ENCODE measurements at regions not wholly inside any gene's neighbourhood (a gene's known extent, or its start where the extent isn't known, plus 50 kb on each side); places are given as distances from the start of the nearest gene placed in this dataset.
A peak's percentile ranks its signal among the peaks of the same experiment; 100 is the strongest.
"Not testable (repeated sequence)": the region's sequence is repeated elsewhere in the genome, so short reads cannot be mapped to it uniquely, and the experiment has no call there.

DNA sequence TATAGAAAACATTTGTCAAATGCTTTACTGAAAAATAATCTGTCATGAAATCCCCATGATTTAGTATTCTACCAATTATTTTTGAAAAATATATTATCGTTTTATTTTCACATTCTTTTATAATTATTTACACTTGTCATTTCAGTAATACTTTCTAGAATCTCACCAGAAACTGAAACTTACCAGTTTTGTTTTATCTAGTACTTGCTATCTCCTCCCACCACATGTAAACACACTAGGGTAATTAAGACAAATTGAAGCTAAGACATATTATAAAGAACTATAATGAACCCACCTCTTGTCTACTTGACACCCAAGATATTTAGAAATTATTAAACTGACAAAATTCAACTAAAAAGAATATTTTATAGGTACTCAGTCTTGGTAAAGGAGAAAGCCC lies 51.5 kb upstream of the GRM3 start:
- no peak for DNase-seq (ENCODE audit: low read depth, low spot score)

DNA sequence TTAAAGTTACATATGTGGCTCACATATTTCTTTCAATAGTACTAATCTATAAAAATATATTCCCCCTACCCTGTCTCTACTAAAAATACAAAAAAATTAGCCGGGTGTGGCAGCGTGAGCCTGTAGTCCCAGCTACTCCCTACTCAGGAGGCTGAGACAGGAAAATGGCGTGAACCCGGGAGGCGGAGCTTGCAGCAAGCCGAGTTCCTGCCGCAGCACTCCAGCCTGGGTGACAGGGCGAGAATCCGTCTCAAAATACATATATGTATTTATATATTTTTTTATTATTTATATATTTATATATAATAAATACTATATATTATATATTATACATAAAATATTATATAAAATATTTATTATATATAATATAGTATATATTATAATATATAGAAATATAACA lies 69.7 kb upstream of the GRM3 start:
- peak; percentile 14 for DNase-seq (ENCODE audit: low read depth, low spot score)

DNA sequence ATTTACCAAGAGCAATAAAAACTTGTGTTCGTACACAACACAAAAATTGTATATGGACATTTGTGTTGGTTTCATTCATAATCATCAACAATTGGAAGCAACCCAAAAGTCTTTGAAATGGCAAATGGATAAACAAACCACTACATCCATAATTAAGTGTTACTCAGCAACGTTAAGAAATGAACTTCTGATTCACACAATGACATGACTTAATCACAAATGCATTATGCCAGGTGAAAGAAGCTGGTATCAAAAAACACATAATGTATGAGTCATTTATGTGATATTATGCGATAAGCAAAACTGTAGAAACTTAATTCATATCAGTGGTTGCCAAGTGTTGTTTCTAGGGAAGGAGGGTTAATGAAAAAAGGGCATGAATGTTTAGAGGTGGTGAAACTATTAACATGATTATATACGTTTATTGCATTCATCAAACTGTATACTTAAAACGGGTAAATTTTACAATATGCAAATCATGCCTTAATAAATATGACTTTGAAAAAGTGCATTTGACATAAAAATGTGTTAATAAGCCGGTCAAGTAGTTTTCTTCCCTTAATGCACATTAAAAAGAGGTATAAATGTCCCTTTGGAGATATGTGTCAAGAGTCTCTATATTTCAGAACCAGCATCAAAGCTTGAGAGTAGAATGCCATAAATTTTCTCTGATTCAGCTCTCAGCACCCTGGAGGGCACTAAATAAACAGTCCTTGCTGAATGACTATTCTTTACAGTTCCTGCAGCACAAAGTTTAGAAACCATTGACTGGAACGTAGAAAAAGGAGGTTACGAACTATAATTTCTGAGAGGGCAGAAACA lies 84.8 kb upstream of the GRM3 start:
- DNase-seq (ENCODE audit: low read depth, low spot score): no peak

DNA sequence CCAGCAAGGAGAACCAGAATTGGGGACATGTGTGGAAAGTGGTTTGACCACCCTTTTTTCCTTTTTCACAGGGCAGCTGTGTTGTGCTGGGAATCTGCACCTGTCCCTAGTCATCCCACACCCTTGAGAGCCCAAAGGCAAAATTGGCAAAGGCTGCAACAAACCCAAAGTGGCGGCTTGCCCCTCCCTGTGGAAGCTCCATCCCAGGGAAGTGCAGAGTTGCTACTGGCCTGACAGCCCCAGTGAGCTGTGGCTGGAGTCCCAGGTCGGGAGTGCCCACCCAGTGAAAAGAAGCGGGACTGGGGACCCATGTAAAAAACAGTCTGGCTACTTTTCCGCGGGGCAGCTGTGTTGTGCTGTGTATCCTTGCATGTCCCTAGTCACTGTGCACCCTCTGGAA lies 109.1 kb upstream of the GRM3 start:
- DNase-seq (ENCODE audit: low read depth, low spot score): no peak

DNA sequence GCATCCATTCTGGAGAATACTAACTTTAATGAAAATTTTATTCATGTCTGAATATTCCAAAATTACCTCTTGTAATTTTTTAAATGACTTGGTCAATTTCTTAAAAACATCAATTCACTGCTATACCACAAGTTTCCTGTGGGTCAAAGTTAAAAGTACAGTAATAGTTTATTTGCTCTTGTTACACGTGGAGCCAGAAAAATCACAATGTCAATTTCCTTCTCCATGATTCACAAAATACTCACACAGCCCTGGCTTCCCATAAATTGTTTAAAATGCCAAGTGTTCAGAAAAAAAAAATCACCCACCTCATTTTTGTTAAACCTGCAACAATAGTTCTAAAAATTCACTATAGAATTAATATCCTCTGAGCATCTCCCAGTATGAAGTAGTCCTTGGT lies 139.5 kb upstream of the GRM3 start:
- no peak for DNase-seq (ENCODE audit: low read depth, low spot score)

DNA sequence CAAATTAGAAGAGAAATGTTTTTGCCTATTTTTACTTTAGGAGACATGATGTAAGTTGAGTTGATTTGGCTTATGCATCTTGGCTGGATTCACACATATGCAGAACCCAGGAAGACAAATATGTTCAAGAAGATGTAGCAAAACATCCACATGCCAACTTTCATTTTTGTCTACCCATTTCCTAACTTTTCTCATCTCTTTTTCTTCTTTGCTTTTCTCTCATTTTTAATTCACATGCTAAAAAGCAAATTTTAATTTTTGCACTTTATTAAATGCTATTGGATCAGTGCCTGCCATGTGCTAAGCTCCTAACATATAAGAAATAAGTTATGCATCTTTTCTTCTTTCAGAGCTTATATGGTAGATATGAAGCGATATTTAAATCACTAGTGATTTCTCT lies 143.7 kb upstream of the GRM3 start:
- DNase-seq (ENCODE audit: low read depth, low spot score): no peak

DNA sequence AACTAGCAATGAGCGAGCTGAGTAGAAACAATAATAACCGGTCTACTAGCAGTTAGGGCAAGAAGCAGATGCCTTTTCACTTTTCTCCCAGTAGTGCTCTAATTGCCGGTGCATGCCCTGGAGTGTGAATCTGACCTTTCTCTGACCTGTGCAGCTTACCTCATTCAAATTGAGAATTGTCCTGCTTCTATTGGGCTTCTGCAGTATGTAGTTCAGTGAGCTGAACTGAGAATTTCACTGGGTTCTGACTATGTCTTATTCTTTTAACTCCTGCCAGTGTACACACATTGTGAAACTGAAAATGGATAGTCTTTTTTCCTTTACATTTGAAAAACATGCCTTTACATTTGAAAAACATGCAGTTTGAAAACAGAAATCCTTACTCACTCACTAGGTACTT lies 157.9 kb upstream of the GRM3 start:
- peak; percentile 25 for DNase-seq (ENCODE audit: low read depth, low spot score)

DNA sequence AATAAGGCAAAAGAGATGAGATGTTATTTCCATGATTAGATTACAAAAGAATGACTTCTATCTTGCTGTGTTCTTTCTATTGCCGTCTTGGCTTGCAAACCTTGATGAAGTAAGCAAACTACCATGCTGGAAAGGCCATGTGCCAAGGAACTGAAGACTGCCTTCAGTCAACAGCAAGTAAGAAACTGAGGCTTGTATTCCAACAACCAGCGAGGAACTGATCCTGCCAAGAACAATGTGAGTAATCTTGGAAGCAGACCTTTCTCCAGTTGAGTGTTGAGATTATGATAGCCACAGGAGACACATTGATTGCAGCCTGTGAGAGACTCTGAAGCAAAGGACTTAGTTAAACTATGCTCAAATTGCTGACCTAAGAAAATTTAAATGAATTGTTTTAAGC lies 164.6 kb upstream of the GRM3 start:
- no peak for DNase-seq (ENCODE audit: low read depth, low spot score)

DNA sequence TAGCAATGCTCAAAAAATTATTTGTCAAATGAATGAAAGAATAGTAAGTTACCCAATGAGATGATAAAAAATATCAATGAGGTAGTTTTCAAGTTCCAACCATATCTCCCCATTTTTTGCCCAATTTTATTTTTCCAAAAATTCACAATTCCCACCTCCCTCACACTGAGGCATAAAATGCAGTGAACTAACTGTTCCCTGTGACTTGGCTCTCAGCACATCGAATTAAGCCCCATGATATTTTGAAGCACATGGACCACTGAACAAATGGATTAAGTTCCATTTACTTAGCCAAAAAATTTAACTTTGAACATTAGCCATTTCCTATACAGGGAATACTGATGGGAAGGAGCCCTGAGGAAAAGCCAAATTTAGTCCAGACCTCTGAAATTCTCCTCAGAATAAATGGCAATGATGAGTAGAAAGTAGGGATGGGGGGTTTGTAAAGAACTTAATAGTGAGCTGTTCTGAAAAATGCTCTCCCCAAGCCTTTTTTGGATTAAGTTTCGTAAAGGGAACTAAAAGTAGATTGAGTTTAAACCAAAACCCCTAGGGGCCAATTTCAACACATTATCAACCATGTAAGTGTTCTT lies 166.3 kb upstream of the GRM3 start:
- DNase-seq (ENCODE audit: low read depth, low spot score): no peak

DNA sequence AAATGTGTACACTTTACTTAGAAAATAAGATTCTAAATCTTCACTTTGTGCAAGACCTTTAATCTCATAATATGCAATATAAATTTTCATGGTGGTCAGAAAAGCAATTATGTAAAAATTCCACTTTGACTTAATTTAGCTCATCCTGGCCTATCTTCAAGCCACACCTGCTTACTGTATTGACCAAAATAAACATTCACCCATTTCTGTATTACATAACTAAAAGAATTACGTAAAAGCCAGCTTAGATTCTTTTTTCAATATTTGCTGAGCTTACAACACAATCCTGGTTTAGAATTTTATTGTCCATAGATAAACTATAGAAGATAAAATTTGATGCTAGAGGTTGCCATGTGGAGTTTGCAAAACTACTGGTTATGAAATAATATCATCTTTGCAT lies 172.9 kb upstream of the GRM3 start:
- no peak for DNase-seq (ENCODE audit: low read depth, low spot score)

DNA sequence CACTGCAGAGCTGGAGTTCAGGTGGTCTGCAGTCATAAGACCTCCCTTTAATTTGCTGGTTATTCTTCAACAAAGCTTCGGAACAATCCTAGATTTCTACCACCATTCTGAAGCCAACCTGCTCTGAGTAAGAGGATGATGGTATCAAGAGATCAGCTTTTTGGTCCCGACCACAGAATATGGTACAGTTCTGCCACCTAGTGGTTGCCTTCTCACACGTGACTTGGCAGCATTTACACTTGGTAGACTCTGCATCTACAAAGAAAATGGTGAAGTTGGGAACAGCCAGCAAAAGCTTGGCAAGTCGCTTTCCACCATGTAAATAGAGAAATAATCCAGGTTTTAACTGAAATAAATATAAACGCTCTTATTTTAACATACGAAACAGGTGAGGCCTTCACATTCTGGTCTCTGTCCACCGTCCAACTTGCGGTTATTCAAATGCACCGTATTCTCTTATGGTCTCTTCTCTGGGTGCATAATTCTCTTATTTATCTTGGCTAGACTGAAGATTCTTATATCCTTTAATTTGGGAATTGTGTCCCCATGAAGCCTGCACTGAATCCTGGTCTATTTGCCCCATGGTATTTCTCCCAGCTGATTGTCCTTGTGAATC lies 173.9 kb upstream of the GRM3 start:
- DNase-seq (ENCODE audit: low read depth, low spot score): peak; percentile 81

DNA sequence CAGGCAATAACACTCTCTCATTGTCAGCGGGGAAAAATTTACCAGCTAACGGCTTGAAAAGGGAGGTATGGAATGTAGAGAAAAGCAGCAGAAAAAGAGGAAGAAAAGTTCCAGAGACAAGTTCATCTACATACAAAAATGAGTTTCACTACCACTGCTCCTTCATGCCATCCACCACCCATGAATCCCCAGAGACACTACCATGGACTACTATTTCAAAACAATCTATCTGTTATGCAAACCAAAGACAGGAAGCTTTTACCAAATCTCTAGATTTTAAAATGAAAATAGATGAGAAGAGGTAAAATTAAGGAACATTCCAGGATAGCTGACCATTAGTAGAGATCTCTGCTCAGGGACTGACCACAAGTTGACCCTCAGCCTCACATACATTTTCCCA lies 189.0 kb upstream of the GRM3 start:
- DNase-seq (ENCODE audit: low read depth, low spot score): no peak

DNA sequence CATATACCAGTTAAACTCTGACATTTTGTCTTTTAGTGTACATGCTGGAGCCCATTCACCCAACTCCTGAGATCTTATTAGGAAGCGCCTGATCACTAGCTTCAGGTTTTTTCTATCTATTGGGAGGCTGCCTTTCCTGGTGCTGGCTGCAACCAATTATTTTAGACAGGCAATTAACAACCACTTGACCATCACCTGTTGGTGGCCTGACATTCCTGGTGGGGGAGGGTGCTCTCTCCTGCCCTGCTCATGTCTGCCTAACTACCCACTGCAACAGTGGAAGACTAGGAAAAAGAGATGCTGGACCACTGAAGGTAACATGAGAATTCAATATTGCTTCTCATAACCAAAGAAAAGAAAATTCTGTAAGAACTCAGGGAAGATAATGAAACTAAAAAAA lies 190.3 kb upstream of the GRM3 start:
- DNase-seq (ENCODE audit: low read depth, low spot score): peak; percentile 1

DNA sequence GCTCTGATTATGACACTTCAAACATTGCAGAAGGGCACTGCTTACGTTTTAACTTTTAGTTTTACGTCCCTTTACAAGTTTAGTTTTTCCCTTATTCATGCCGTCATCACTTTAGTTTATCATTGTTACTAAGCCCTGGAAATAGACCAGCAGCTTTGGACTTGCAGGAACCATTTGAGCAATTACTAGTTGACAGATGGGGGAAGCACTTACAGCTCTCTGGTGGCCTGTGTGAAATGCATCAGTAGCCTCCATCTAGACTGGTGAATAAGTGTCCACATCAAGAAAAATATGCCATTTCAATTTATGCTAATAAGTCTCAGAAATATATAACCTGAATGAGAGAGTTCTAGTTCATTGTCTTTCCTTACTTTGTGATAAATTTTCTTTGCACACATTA lies 194.9 kb upstream of the GRM3 start:
- DNase-seq (ENCODE audit: low read depth, low spot score): no peak

DNA sequence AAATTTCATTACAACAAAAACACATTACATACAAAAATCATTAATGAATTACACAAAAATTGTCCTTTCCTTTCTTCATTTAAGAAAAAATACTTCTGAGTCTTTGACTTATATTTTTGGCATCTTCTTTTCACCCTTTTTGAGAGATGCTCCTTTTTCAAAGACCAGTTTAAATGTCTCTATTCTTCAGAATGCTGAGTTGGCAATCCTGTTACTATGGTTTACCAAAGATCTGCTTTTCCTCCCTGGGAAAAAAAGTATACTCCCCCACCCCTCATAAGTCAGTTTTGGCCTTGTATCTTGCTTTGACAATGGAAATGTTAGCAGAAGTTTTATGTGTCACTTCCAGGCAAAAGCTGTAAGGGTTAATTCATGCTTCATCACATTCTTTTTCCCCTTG lies 198.4 kb upstream of the GRM3 start:
- no peak for DNase-seq (ENCODE audit: low read depth, low spot score)

DNA sequence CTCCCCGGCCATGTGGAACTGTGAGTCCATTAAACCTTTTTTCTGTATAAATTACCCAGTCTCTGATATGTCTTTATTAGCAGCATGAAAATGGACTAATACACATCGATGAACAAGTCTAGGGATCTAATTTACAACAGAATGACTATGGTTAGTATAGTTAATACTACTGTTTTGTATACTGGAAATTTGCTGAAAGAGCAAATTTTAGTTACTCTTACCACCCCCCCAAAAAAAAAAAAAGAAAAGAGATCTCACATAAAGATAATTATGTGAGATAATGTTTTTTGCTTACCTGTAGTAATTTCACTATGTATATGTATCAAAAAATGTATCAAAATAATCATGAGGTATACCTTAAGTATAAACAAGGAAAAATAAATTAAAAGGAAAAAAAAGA lies 199.5 kb upstream of the GRM3 start:
- DNase-seq (ENCODE audit: low read depth, low spot score): no peak

DNA sequence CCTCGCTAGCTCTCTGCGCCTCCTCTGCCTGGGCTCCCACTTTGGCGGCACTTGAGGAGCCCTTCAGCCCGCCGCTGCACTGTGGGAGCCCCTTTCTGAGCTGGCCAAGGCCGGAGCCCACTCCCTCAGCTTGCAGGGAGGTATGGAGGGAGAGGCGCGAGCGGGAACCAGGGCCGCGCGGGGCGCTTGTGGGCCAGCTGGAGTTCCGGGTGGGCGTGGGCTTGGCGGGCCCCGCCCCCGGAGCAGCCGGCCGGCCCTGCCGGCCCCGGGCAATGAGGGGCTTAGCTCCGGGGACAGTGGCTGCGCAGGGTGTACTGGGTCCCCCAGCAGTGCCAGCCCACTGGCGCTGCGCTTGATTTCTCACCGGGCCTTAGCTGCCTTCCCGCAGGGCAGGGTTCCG lies 203.3 kb upstream of the GRM3 start:
- peak; percentile 36 for DNase-seq (ENCODE audit: low read depth, low spot score)

DNA sequence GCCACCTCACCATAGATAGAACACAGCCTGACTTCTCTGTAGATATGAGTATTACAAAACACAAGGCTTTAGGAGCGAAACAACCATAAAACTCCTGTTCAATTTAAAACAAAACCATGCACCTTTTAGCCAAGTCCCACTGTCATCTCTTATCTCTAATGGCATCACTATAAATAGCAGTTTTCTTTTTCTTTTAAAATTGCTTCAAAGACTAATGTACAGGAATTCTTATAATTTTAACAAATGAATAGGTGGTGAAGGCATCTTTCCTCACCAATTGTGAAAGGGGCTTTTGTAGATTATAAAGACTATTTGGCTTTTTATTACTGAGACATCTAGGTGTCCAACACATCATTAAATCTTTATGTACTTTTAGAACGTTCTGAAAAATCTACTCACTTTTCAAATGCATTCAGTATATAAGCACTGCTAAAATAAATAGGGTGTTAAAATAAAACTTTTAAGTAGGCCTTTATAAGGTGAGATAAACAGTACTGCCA lies 205.7 kb upstream of the GRM3 start:
- DNase-seq (ENCODE audit: low read depth, low spot score): no peak

DNA sequence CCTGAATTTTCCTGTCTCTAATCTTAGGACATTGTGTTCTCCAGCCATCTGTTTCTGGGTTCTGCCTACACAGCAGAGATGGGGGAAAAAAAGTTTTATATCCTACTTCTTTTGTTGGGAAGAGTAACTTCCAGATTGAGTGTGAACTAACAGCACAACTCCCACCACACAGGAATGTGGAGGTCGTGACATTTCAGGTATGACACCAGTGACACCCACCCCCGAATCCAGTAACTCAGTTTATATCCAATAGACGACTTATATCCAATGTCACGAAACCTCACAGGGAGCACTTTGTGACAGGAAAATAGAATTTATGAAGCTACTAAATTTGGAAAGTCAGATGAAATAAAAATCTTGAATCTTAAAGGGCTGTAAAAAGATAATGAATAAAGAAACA lies 211.9 kb upstream of the GRM3 start:
- no peak for DNase-seq (ENCODE audit: low read depth, low spot score)

DNA sequence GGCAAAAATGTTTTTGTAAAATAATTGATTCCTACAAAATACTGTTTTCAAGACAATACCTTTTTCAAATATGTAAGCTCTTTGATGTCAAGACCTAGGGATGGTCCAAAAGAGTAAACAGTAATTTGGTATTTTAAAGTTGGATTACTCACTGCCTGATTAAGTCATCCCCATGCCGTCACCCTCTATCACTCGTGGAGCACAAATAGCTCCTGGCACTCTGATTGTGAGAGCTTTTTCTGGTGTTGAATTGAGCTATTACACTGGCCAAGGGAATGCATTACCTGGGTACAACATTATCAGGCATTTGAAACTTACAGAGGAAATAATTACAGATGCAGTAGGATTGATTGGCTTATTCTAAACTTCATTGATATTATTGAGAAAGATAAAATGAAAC lies 231.9 kb upstream of the GRM3 start:
- no peak for DNase-seq (ENCODE audit: low read depth, low spot score)

DNA sequence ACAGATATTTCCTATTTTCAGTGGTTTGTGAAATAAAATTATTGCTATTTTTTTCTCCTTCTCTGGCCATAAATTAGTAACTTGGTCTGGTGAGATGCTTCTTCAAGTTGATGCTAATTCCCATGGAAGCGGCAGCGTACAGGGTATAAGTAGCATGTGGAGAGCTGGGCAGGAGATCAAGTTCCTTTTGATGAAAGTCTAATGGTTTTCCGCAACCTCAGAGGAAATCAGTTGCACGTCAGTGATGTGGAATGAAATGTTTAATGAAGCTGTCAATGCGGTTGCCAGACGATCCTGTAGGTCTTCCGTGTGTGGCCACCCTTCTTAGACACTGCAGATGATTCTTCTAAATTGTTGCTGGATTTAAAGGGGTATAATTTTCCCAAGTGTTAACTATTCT lies 236.4 kb upstream of the GRM3 start:
- DNase-seq (ENCODE audit: low read depth, low spot score): no peak

DNA sequence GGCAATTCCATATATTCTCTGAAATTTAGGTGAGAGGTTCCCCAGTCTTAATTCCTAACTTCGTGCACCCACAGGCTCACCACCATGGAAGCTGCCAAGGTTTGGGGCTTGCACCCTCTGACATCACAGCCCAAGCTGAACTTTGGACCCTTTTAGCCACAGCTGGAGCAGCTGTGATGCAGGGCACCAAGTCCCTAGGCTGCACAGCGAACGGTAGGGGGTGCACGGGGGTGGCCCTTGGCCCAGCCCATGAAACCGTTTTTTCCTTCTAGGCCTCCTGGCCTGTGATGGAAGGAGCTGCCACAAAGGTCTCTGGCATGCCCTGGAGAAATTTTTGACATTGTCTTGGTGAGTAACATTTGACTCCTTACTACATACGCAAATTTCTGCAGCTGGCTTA lies 251.9 kb upstream of the GRM3 start:
- DNase-seq (ENCODE audit: low read depth, low spot score): no peak

DNA sequence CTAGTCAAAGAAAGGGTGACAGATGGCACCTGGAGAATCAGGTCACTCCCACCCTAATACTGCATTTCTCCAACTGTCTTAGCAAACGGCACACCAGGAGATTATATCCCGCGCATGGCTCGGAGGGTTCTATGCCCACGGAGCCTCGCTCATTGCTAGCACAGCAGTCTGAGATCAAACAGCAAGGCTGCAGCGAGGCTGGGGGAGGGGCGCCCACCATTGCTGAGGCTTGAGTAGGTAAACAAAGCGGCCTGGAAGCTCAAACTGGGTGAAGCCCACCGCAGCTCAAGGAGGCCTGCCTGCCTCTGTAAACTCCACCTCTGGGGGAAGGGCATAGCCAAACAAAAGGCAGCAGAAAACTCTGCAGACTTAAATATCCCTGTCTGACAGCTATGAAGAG lies 268.1 kb upstream of the GRM3 start:
- DNase-seq (ENCODE audit: low read depth, low spot score): not testable (repeated sequence)

All from ELF-1 (cell line).